ENCODE measurements at regions not wholly inside any gene's neighbourhood (a gene's known extent, or its start where the extent isn't known, plus 50 kb on each side); places are given as distances from the start of the nearest gene placed in this dataset.

- no peak for DNase-seq (ENCODE audit: low spot score)
These were observed 181.0 kb downstream of the MN1 start for GRCh38 chr22:27620367-27621154.

GRCh38 chr22:27621486-27622070 is 180.0 kb downstream of the MN1 start:
- no peak for DNase-seq (ENCODE audit: low spot score)
- intact Hi-C loops (cut with DNase I) = no loop called here

More at GRCh38 chr22:27620367-27621154, 181.0 kb downstream of the MN1 start:
- intact Hi-C loops (cut with DNase I) = no loop called here

- DNase-seq (ENCODE audit: low spot score) = no peak
- intact Hi-C loops (cut with DNase I) = no loop called here
These were observed 177.5 kb downstream of the MN1 start for GRCh38 chr22:27624042-27624441.

- intact Hi-C loops (cut with DNase I) = no loop called here
- DNase-seq (ENCODE audit: low spot score) = no peak
These were observed 176.9 kb downstream of the MN1 start for GRCh38 chr22:27624705-27625104.

- intact Hi-C loops (cut with DNase I) = no loop called here
- DNase-seq (ENCODE audit: low spot score) = no peak
These were observed 175.5 kb downstream of the MN1 start for GRCh38 chr22:27625769-27626674.

- intact Hi-C loops (cut with DNase I) = no loop called here
- DNase-seq (ENCODE audit: low spot score) = no peak
These were observed 174.7 kb downstream of the MN1 start for GRCh38 chr22:27626675-27627443.

GRCh38 chr22:27627444-27627833 is 174.1 kb downstream of the MN1 start:
- no peak for DNase-seq (ENCODE audit: low spot score)
- intact Hi-C loops (cut with DNase I) = no loop called here

- no peak for DNase-seq (ENCODE audit: low spot score)
- intact Hi-C loops (cut with DNase I) = no loop called here
These were observed 173.7 kb downstream of the MN1 start for GRCh38 chr22:27627901-27628300.

GRCh38 chr22:27628341-27628740 is 173.2 kb downstream of the MN1 start:
- DNase-seq (ENCODE audit: low spot score) = no peak
- intact Hi-C loops (cut with DNase I) = no loop called here

- no peak for DNase-seq (ENCODE audit: low spot score)
- intact Hi-C loops (cut with DNase I) = no loop called here
These were observed 172.5 kb downstream of the MN1 start for GRCh38 chr22:27628891-27629631.

- DNase-seq (ENCODE audit: low spot score) = no peak
- intact Hi-C loops (cut with DNase I) = no loop called here
These were observed 171.5 kb downstream of the MN1 start for GRCh38 chr22:27629908-27630673.

- intact Hi-C loops (cut with DNase I) = no loop called here
- no peak for DNase-seq (ENCODE audit: low spot score)
These were observed 170.8 kb downstream of the MN1 start for GRCh38 chr22:27630754-27631153.

GRCh38 chr22:27631641-27632040 is 169.9 kb downstream of the MN1 start:
- no peak for DNase-seq (ENCODE audit: low spot score)
- intact Hi-C loops (cut with DNase I) = no loop called here

GRCh38 chr22:27632451-27633295 is 168.9 kb downstream of the MN1 start:
- intact Hi-C loops (cut with DNase I) = no loop called here
- peak; percentile 80 for DNase-seq (ENCODE audit: low spot score)

- no peak for DNase-seq (ENCODE audit: low spot score)
- intact Hi-C loops (cut with DNase I) = no loop called here
These were observed 168.2 kb downstream of the MN1 start for GRCh38 chr22:27633296-27633871.

GRCh38 chr22:27634043-27634740 is 167.4 kb downstream of the MN1 start:
- intact Hi-C loops (cut with DNase I) = no loop called here

More at GRCh38 chr22:27634043-27634740, 167.4 kb downstream of the MN1 start:
- DNase-seq (ENCODE audit: low spot score) = no peak
